G401 (cell line): ENCODE measurements at regions not wholly inside any gene's neighbourhood (a gene's known extent, or its start where the extent isn't known, plus 50 kb on each side); places are given as distances from the start of the nearest gene placed in this dataset.
A peak's percentile ranks its signal among the peaks of the same experiment; 100 is the strongest.
"Not testable (repeated sequence)": the region's sequence is repeated elsewhere in the genome, so short reads cannot be mapped to it uniquely, and the experiment has no call there.

Experiments used
- DNase-seq: peaks from one replicate; pipeline ENCODE4 v3.0.0-alpha.2; 2015; ENCODE audit warnings: low spot score
- in situ Hi-C: cut with HindIII; loops from 2 replicates; pipeline ENCODE4 v1.10.0; 2016; ENCODE audit warnings: low sequenced_read_pairs, mixed read lengths

- DNase-seq, in situ Hi-C loops: not testable (repeated sequence)
Measured at GRCh38 chr13:109702030-109702597, 84.3 kb downstream of the IRS2 start.

- in situ Hi-C loops: no loop called here
- DNase-seq: no peak
Measured at GRCh38 chr13:109700176-109700575, 86.2 kb downstream of the IRS2 start.

GRCh38 chr13:109699628-109700071 lies 86.7 kb downstream of the IRS2 start:
- in situ Hi-C loops: no loop called here
- DNase-seq: no peak

GRCh38 chr13:109698779-109699178 lies 87.6 kb downstream of the IRS2 start:
- no peak for DNase-seq
- in situ Hi-C loops: no loop called here

GRCh38 chr13:109697936-109698335 lies 88.4 kb downstream of the IRS2 start:
- in situ Hi-C loops: no loop called here
- no peak for DNase-seq

GRCh38 chr13:109695402-109696190 lies 90.8 kb downstream of the IRS2 start:
- no peak for DNase-seq
- in situ Hi-C loops: no loop called here

GRCh38 chr13:109694972-109695371 lies 91.4 kb downstream of the IRS2 start:
- no peak for DNase-seq
- in situ Hi-C loops: no loop called here

- in situ Hi-C loops: no loop called here
- no peak for DNase-seq
Measured at GRCh38 chr13:109693213-109693612, 93.2 kb downstream of the IRS2 start.

GRCh38 chr13:109691689-109692088 lies 94.7 kb downstream of the IRS2 start:
- in situ Hi-C loops: no loop called here
- no peak for DNase-seq

GRCh38 chr13:109687559-109688448 lies 98.6 kb downstream of the IRS2 start:
- DNase-seq: peak; percentile 8
- in situ Hi-C loops: no loop called here

- no peak for DNase-seq
- in situ Hi-C loops: no loop called here
Measured at GRCh38 chr13:109685203-109685602, 101.2 kb downstream of the IRS2 start.

- in situ Hi-C loops: no loop called here
- no peak for DNase-seq
Measured at GRCh38 chr13:109684824-109685202, 101.6 kb downstream of the IRS2 start.

GRCh38 chr13:109684084-109684823 lies 102.1 kb downstream of the IRS2 start:
- in situ Hi-C loops: no loop called here
- no peak for DNase-seq

GRCh38 chr13:109682534-109683244 lies 103.7 kb downstream of the IRS2 start:
- in situ Hi-C loops: no loop called here
- DNase-seq: no peak

GRCh38 chr13:109680930-109681329 lies 105.5 kb downstream of the IRS2 start:
- in situ Hi-C loops: no loop called here
- no peak for DNase-seq

- in situ Hi-C loops: no loop called here
Measured at GRCh38 chr13:109680288-109680687, 106.1 kb downstream of the IRS2 start.

GRCh38 chr13:109678459-109678858 lies 107.9 kb downstream of the IRS2 start:
- in situ Hi-C loops: no loop called here
- DNase-seq: no peak

More at GRCh38 chr13:109680288-109680687, 106.1 kb downstream of the IRS2 start:
- DNase-seq: no peak

- DNase-seq: no peak
- in situ Hi-C loops: no loop called here
Measured at GRCh38 chr13:109677206-109677605, 109.2 kb downstream of the IRS2 start.

- in situ Hi-C loops: no loop called here
- no peak for DNase-seq
Measured at GRCh38 chr13:109673477-109673876, 112.9 kb downstream of the IRS2 start.
